ENCODE measurements at regions not wholly inside any gene's neighbourhood (a gene's known extent, or its start where the extent isn't known, plus 50 kb on each side); places are given as distances from the start of the nearest gene placed in this dataset.

DNA sequence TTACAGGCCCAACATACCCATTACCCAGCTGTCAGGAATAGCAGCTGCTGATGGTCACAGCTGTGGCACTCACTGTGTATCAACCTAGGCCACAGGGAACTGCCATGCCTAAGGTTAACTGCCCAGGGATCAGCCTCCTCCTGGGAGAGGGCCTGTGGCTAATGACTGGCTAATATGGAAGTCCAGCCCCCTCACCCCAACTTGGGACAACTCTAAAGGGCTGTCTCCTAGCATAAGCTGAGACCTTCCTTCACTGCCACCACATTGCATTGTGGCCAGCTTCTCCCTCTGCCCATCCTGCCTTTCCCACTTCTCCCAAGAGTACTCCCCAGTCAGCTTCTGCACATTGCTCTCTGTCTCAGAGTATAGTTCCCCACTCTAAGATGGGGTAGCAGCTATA is 316.5 kb downstream of the SMAD2 start:
- TF ChIP-seq ZFX (IDR thresholded peaks at IDR 0.05; ENCODE audit: borderline replicate concordance), result no peak
- TF ChIP-seq, protein P1, sequence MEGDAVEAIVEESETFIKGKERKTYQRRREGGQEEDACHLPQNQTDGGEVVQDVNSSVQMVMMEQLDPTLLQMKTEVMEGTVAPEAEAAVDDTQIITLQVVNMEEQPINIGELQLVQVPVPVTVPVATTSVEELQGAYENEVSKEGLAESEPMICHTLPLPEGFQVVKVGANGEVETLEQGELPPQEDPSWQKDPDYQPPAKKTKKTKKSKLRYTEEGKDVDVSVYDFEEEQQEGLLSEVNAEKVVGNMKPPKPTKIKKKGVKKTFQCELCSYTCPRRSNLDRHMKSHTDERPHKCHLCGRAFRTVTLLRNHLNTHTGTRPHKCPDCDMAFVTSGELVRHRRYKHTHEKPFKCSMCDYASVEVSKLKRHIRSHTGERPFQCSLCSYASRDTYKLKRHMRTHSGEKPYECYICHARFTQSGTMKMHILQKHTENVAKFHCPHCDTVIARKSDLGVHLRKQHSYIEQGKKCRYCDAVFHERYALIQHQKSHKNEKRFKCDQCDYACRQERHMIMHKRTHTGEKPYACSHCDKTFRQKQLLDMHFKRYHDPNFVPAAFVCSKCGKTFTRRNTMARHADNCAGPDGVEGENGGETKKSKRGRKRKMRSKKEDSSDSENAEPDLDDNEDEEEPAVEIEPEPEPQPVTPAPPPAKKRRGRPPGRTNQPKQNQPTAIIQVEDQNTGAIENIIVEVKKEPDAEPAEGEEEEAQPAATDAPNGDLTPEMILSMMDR (IDR thresholded peaks at IDR 0.05), result no peak
- H3K27ac ChIP-seq, result no peak overlapping the region

DNA sequence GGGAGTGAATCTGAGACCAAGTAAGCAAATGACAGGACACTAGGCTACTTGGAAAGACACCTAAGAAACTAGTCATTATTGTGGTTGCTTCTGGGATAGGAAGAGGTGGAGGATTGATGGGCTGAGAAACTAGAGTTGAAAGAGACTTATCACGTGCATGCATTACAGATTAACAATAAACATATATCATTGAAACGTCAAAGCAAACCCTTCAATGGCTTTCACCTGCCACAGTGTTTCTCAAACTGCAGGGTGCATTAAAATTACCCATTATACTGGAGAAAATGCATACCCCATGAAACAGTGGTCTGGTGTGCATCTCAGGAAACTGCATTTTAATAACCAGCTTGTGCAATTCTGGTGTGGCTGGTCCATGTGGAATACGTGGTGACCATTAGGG is 318.8 kb downstream of the SMAD2 start:
- no peak overlapping the region for H3K27ac ChIP-seq
- TF ChIP-seq, protein P1 (IDR thresholded peaks at IDR 0.05), result no peak

DNA sequence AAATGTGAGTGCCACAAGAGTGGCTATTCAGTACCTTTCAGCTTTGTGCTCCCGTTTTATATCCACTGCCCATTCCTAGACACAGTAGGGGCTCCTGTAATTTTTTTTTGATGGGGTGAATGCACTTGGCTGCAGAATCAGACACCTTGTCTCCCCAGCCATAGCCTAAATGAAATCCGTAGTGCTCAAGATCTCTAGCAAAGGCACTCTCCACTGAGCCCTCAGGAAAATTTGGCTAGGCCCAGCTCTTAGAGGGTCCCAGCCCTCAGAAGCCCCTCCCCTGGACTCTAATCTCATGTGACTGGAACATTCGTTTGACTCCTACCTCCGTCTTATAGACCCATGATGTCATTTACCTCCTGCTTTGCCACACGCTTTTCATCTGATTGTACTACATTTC is 323.9 kb downstream of the SMAD2 start:
- no peak overlapping the region for H3K27ac ChIP-seq
- TF ChIP-seq, protein P1 (IDR thresholded peaks at IDR 0.05), result no peak
- TF ChIP-seq ZFX (IDR thresholded peaks at IDR 0.05; ENCODE audit: borderline replicate concordance), result no peak

DNA sequence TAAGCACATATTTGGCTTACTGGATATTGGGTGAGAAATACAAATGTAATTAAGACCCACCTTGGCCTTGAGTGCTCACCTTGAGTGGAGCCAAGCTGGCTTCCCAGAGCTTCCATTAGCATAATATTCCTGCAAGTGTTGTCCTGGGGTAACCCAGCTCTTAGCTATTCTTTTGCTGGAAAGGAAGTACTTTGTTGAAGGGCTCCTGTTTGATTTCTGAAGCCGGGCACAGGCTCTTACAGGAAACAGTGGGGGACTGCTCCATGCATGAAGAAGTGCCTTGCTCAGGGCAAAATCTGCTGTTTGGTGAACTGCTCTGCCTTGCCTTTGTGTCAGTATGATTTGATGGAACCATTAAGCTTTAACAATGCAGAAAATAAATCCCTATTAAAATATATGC is 325.4 kb downstream of the SMAD2 start:
- TF ChIP-seq, protein P1 (IDR thresholded peaks at IDR 0.05), result no peak
- TF ChIP-seq ZFX (IDR thresholded peaks at IDR 0.05; ENCODE audit: borderline replicate concordance), result no peak
- H3K27ac ChIP-seq, result no peak overlapping the region

DNA sequence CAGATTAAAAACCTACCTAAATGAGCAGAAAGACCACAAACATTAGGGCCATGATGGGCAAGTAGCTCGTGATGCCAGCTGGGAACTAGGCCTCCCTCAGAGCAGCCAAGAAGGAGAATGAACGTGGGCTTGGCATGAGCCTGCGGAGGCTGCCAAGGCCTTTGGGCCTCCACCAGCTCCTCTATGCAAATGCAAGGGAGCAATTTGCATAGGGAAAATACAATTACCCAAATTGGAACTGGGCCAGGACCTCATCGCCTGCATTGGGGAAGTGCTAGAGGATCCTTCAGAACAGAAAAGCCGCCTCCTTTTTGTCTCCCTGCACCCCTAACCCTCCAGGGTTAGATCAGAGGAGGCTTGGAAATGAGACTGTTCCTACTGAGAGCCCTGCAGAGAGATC is 326.4 kb downstream of the SMAD2 start:
- TF ChIP-seq, protein P1 (IDR thresholded peaks at IDR 0.05), result no peak
- no peak for TF ChIP-seq ZFX (IDR thresholded peaks at IDR 0.05; ENCODE audit: borderline replicate concordance)
- H3K27ac ChIP-seq, result no peak overlapping the region

DNA sequence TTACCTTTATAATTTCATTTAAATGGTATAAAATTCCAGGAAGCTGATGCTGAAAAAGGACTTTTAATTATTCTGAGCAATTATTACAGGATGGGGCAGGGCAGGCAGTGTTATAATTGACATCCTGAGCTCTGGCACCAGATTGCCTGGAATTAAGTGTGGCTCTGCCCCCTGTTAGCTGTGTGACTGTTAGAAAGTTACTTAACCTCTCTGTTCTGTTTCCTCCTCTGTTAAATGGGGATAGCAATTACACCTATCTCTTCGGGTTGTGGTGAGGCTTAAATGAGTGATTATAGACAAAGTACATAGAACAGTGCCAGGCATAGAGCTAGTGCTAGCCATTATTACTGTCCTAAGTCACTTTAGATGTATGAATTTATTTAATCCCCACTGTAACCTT is 327.3 kb downstream of the SMAD2 start:
- no peak overlapping the region for H3K27ac ChIP-seq
- no peak for TF ChIP-seq ZFX (IDR thresholded peaks at IDR 0.05; ENCODE audit: borderline replicate concordance)
- TF ChIP-seq, protein P1 (IDR thresholded peaks at IDR 0.05), result no peak

DNA sequence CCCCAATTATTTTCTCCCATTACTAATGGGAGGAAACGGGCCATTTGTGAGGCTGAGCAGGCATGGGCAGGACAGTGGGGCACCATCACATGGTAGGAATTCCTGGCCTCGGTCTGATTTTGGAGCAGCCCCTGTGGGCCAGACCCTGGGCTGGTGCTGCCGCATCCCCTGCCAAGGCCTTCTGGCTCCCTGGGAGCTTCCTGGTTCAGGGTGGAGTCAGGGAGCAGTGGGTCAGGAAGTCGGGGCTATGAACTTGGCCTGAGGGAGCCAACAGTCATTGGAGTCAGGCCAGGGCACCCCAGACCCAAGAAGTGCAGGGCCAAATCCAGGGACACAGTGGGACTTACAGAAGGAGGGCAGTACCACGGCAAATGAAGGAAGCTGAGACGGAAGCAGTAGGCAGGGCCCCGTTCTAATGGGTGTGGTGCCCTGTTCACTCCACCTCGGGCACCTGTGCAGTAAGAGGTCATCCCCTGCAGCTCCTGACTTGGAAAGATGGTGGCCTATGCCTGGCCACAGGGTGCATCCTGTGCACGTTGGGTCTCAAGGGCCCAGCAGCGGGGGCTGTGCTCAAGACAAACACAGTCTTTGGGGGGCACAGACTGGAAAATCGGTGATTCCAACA is 328.1 kb downstream of the SMAD2 start:
- TF ChIP-seq ZFX (IDR thresholded peaks at IDR 0.05; ENCODE audit: borderline replicate concordance), result no peak
- TF ChIP-seq, protein P1 (IDR thresholded peaks at IDR 0.05), result no peak
- H3K27ac ChIP-seq, result no peak overlapping the region
